Keratinocyte (primary cell): ENCODE measurements at regions not wholly inside any gene's neighbourhood (a gene's known extent, or its start where the extent isn't known, plus 50 kb on each side); places are given as distances from the start of the nearest gene placed in this dataset.

Experiments used
- EZH2 ChIP-seq: IDR thresholded peaks from one replicate; pipeline ENCODE4 v1.6.1; 2012; ENCODE audit warnings: inconsistent platforms, mild to moderate bottlenecking, low read length, moderate library complexity
- TF ChIP-seq, protein P1 (sequence below), 3 experiments: IDR thresholded peaks in 1 of 3; conservative IDR thresholded peaks in 1 of 3; optimal IDR thresholded peaks in 1 of 3; 2 replicates in 2 of 3; 3 replicates in 1 of 3; pipeline versions ENCODE3 to v1.5.1; 2011; ENCODE audit warnings: low read length in 3 of 3, mild to moderate bottlenecking in 3 of 3, moderate library complexity in 2 of 3, control low read depth in 1 of 3, inconsistent platforms in 1 of 3; ENCODE audit not compliant: insufficient read depth in 2 of 3; ENCODE audit errors: extremely low read depth in 1 of 3

DNA sequence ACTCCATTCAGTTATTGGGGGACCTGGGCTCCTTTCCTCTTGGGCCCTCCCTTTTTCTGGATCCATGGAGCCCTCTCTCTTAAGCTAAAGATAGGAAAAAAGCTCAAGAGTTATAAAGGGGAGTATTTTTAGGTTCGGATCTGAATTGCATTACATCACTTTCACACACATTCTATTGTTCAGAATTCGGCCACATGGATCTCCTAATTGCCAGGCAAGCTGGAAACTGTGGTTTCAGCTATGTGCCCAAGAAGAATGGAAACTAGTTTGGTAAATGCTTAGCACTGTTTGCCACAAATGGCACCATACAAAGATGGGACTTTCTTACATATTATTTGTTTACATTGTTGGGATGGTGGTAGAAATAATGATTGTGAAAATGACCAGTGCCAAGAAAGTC is 145.6 kb downstream of the LRIG3 start:
- no peak for TF ChIP-seq EZH2
- TF ChIP-seq, protein P1, sequence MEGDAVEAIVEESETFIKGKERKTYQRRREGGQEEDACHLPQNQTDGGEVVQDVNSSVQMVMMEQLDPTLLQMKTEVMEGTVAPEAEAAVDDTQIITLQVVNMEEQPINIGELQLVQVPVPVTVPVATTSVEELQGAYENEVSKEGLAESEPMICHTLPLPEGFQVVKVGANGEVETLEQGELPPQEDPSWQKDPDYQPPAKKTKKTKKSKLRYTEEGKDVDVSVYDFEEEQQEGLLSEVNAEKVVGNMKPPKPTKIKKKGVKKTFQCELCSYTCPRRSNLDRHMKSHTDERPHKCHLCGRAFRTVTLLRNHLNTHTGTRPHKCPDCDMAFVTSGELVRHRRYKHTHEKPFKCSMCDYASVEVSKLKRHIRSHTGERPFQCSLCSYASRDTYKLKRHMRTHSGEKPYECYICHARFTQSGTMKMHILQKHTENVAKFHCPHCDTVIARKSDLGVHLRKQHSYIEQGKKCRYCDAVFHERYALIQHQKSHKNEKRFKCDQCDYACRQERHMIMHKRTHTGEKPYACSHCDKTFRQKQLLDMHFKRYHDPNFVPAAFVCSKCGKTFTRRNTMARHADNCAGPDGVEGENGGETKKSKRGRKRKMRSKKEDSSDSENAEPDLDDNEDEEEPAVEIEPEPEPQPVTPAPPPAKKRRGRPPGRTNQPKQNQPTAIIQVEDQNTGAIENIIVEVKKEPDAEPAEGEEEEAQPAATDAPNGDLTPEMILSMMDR (optimal IDR thresholded peaks at IDR 0.05 in 1 of 3, IDR thresholded peaks at IDR 0.05 in 1 of 3, conservative IDR thresholded peaks at IDR 0.05 in 1 of 3; ENCODE audit: extremely low read depth in 1 of 3, insufficient read depth in 2 of 3, low read length in 3 of 3), result no peak
